ENCODE measurements at regions not wholly inside any gene's neighbourhood (a gene's known extent, or its start where the extent isn't known, plus 50 kb on each side); places are given as distances from the start of the nearest gene placed in this dataset.

DNA sequence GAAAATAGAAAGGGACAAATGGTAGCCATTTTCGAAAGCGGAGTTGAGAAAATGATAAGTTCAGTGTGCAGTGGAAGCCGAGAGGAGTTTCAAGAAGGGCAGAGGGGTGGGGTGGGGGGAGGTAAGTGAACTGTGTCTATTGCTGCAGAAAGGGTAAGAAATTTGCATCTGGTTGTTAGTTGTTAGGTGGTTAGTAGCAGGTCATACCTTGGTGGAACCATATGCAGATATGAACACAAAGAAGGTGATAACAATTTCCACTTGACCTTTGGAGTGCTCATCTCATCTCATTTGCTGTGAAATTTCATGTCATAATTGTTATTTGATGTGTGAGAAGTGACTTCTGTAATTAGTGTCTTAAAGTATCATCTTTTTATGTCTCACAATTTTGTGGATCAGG lies 288.2 kb downstream of the QKI start (continued):
- TF ChIP-seq TBP (CRISPR knock-in tag; IDR thresholded peaks at IDR 0.05) = no peak
- TF ChIP-seq GFI1 (CRISPR knock-in tag; IDR thresholded peaks at IDR 0.05; ENCODE audit: borderline replicate concordance) = no peak
- TF ChIP-seq GPBP1L1 (CRISPR knock-in tag; IDR thresholded peaks at IDR 0.05) = no peak
- no peak for TF ChIP-seq SP5 (CRISPR knock-in tag; IDR thresholded peaks at IDR 0.05; ENCODE audit: borderline replicate concordance, low read depth)
- no peak for TF ChIP-seq ZNF747 (CRISPR knock-in tag; IDR thresholded peaks at IDR 0.05; ENCODE audit: borderline replicate concordance)
- no peak for TF ChIP-seq WIZ (CRISPR knock-in tag; IDR thresholded peaks at IDR 0.05)
- no peak for TF ChIP-seq U2AF1 (optimal IDR thresholded peaks at IDR 0.05; ENCODE audit: low read depth, low read length)
- TF ChIP-seq, protein P1, sequence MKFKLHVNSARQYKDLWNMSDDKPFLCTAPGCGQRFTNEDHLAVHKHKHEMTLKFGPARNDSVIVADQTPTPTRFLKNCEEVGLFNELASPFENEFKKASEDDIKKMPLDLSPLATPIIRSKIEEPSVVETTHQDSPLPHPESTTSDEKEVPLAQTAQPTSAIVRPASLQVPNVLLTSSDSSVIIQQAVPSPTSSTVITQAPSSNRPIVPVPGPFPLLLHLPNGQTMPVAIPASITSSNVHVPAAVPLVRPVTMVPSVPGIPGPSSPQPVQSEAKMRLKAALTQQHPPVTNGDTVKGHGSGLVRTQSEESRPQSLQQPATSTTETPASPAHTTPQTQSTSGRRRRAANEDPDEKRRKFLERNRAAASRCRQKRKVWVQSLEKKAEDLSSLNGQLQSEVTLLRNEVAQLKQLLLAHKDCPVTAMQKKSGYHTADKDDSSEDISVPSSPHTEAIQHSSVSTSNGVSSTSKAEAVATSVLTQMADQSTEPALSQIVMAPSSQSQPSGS (CRISPR knock-in tag; IDR thresholded peaks at IDR 0.05) = no peak
- TF ChIP-seq MZF1 (CRISPR knock-in tag; IDR thresholded peaks at IDR 0.05; ENCODE audit: borderline replicate concordance) = no peak

DNA sequence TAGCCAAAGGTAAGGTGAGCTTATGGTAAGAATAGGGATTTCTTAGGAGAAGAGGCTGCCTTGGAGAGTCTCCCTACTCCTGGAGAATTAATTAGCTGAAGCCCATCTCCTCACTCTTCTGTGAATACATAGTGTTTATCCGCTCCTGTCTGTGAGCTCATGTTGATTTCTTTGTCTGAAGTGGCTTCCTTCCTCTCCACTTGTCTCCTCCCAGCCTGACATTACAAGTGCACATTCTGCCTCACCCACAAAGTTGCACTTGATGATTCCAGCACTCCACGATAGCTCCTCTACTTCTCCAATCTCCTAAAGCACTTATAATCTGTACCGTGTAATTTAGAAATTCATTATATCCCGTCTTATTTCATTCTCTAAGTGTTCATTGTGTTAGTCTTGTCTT lies 287.2 kb downstream of the QKI start:
- 5% methylated on average over 4 of the region's 4 CpGs for WGBS (ENCODE audit: low lambda C conversion rate)
- no peak for TF ChIP-seq ZBTB7B (CRISPR knock-in tag; IDR thresholded peaks at IDR 0.05)
- Histone ChIP-seq H3K27ac (ENCODE audit: extremely low read length, insufficient read depth, low read length) (no peak overlapping the region), H3K9me3 (ENCODE audit: low read length) (no peaks in the 10 kb centered on the region), H4K20me1 (ENCODE audit: insufficient read depth, low read length) (no peaks in the 10 kb centered on the region), H2AFZ (ENCODE audit: low read length) (no peak overlapping the region), H3K79me2 (ENCODE audit: insufficient read depth, low read length) (no peaks in the 10 kb centered on the region), H3K36me3 (replicated peaks in 1 of 2; ENCODE audit: control insufficient read depth in 1 of 2, insufficient read depth in 2 of 2, low read length in 2 of 2) (no peaks in the 10 kb centered on the region), H3K9ac (ENCODE audit: insufficient read depth, low read depth, low read length) (no peak overlapping the region), H3K4me3 (replicated peaks in 1 of 3; ENCODE audit: insufficient read depth in 1 of 3, low read depth in 2 of 3, low read length in 3 of 3) (no peak overlapping the region), H3K4me2 (ENCODE audit: low read depth, low read length) (no peak overlapping the region), H3K27me3 (ENCODE audit: control insufficient read depth in 1 of 2, insufficient read depth in 2 of 2, low read length in 2 of 2) (peaks cover 3 to 52% of the 10 kb centered on the region in 2 experiments; a peak in 4 of 5 replicates), H3K4me1 (ENCODE audit: insufficient read depth, low read length) (no peaks in the 10 kb centered on the region)
- CTCF ChIA-PET (ENCODE audit: low intra/inter-chr PET ratio, low total read pairs) = no interaction called here
- FAIRE-seq (no peak), DNase-seq (ENCODE audit: low spot score) (no peak), ATAC-seq (no peak)
- no TSS peak for BruUV-seq (replicated peaks)
- intact Hi-C loops (cut with micrococcal nuclease; ENCODE audit: unreplicated experiment) (no loop called here), in situ Hi-C loops (cut with HindIII; ENCODE audit: extremely low pct_ligation_motif_present, low pct_unique_long_range_greater_than_20kb) (no loop called here)
- POLR2A ChIA-PET = interaction anchor here (0.6 kb wide), 1 partner anchor 207 kb away, joined by 3 read pairs; no protein-coding TSS in a partner anchor

All from HepG2 (cell line).